GM10248 (cell line): ENCODE measurements at regions not wholly inside any gene's neighbourhood (a gene's known extent, or its start where the extent isn't known, plus 50 kb on each side); places are given as distances from the start of the nearest gene placed in this dataset.
"Not testable (repeated sequence)": the region's sequence is repeated elsewhere in the genome, so short reads cannot be mapped to it uniquely, and the experiment has no call there.

Source experiments
- CTCF ChIA-PET: fragments of 300-600 bp; sonication (Branson Sonifier 250); formaldehyde crosslinking; extraction: SDS; loops from one replicate; lab custom pipeline; 2021; ENCODE audit warnings: antibody characterized with exemption; lab: Yijun Ruan, JAX
- POLR2A ChIA-PET: fragments of 350-650 bp; sonication (Branson Sonifier 250); formaldehyde crosslinking; extraction: SDS; loops from one replicate; lab custom pipeline; 2020; ENCODE audit warnings: antibody characterized with exemption; lab: Yijun Ruan, JAX
- DNase-seq: peaks from one replicate; pipeline ENCODE4 v3.0.0; 2012; ENCODE audit errors: extremely low spot score
- CTCF ChIP-seq: IDR thresholded peaks from 2 replicates; pipeline ENCODE4 v1.5.1; 2012; ENCODE audit warnings: mild to moderate bottlenecking, low read depth; ENCODE audit errors: extremely low read depth, missing control alignments, control extremely low read depth

DNA sequence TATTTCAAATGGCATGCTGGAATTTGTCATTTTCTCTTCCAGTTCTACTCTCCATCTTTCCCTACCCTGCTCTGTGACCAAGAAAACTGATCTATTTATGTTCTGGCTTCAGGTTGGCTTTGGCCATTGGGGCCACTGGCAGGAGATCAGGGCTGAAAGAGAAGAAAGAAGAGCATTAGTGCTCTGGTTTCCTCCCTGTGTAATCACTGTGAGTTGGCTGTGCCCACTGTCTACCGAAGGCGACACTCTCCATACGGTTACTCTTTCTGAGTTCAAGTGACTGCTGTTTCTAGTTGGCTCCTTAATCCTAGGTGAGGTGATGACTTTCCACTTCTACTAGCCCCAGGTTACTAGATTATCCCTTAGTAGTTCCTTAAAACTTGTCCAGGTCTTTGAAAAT lies 372.6 kb downstream of the PRELID2 start:
- no peak for DNase-seq
- no peak for TF ChIP-seq CTCF
- ChIA-PET CTCF (no interaction called here), POLR2A (no interaction called here)

- no peak for TF ChIP-seq CTCF
- ChIA-PET CTCF (interaction anchor here (1.6 kb wide), 1 partner anchor 12 kb away, joined by 3 read pairs; no protein-coding TSS in a partner anchor), POLR2A (no interaction called here)
- no peak for DNase-seq
Observed at GRCh38 chr5:145450286-145450885, 384.8 kb downstream of the PRELID2 start.

DNA sequence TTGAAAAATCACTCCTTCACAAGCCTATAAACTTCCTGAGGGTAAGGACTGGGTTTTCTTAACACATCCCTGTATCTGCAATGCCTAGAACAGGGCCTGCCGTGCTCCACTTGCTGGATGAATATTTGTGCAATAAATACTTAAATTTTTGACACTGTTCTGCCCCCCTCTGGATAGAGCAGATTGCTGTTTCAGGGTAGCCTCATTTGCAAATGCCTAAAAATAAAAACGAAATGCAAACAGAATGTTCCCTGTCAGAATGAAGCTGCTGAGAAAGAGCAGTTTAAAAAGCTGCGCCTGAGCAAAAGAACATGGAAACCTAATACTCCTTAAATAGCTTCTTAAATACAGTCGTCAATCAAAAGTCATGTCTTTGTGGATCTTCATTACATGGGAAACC lies 385.3 kb downstream of the PRELID2 start:
- ChIA-PET POLR2A (no interaction called here), CTCF (interaction anchor here (1.2 to 1.6 kb wide), 2 partner anchors 11 to 14 kb away, joined by 3 read pairs; no protein-coding TSS in a partner anchor)
- DNase-seq: no peak
- no peak for TF ChIP-seq CTCF

DNA sequence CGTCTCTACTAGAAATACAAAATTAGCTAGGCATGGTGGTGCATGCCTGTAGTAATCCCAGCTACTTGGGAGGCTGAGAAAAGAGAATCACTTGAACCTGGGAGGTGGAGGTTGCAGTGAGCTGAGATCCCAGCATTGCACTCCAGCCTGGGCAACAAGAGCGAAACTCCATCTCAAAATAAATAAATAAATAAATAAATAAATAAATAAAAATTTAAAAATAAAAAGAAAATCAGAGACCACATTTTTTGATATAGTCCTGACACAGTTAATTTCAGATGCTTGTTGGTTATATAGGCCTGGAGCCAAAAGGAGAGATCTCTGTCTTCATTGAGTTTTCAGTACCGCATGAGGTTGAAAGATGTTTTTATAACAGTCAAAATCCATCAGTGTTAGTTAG lies 388.3 kb downstream of the PRELID2 start:
- POLR2A ChIA-PET, DNase-seq: not testable (repeated sequence)
- CTCF ChIA-PET: interaction anchor here (1.2 to 1.4 kb wide), 2 partner anchors 10 to 14 kb away, joined by 3 read pairs; no protein-coding TSS in a partner anchor

GRCh38 chr5:145446412-145446811 lies 388.7 kb downstream of the PRELID2 start:
- no peak for DNase-seq
- POLR2A ChIA-PET: no interaction called here
- CTCF ChIA-PET: interaction anchor here (1.2 to 1.4 kb wide), 3 partner anchors 10 to 13 kb away, joined by 3 to 4 read pairs (median 3); no protein-coding TSS in a partner anchor
- TF ChIP-seq CTCF: no peak

DNA sequence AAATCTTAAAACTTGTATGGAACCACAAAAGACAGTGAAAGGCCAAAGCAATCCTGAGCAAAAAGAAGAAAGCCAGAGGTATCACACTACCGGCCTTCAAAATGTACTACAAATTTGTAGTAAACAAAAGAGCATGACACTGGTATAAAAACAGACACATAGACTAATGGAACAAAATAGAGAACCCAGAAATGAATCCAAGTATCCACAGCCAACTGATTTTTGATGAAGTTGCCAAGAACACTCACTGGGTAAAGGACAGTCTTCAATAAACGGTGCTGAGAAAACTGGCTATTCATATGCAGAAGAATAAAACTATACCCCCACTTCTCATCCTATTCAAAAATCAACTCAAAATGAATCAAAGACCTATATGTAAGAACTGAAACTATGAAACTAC lies 390.1 kb downstream of the PRELID2 start:
- no peak for TF ChIP-seq CTCF
- ChIA-PET POLR2A (no interaction called here), CTCF (interaction anchor here (0.8 to 1.3 kb wide), 2 partner anchors 11 to 12 kb away, joined by 3 to 4 read pairs; no protein-coding TSS in a partner anchor)
- no peak for DNase-seq

DNA sequence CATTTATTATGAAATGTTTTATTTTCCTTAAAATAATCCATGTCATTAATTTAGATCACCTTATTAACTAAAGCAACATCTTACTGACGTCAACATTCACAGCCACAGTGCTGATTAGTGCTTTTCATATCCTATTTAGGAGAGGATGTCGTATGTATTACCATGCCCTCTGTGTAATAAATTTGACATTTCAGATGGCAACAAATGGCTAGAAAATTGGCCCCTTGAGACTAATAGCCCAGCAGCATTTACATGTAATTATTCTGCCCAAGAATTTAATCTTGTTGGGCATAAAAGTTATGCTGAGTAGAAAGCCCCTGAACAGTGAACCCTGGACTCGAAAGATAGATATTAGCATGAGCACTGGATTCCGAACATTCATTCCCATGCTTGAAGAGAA lies 391.2 kb downstream of the PRELID2 start:
- CTCF ChIA-PET: no interaction called here
- DNase-seq: no peak
- POLR2A ChIA-PET: no interaction called here

More for the DNA sequence above, 391.2 kb downstream of the PRELID2 start:
- no peak for TF ChIP-seq CTCF
